ENCODE measurements at regions not wholly inside any gene's neighbourhood (a gene's known extent, or its start where the extent isn't known, plus 50 kb on each side); places are given as distances from the start of the nearest gene placed in this dataset.
A peak's percentile ranks its signal among the peaks of the same experiment; 100 is the strongest.

- H3K27me3 ChIP-seq (replicated peaks in 1 of 7): peaks cover 0 to 70% (median 8%) of the 10 kb centered on the region in 7 donors
- no peaks in the 10 kb centered on the region for H3K4me1 ChIP-seq
- no peaks in the 10 kb centered on the region for H3K9me3 ChIP-seq
- DNase-seq: no peak
- intact Hi-C loops (cut with DNase I; ENCODE audit: low total_unique reads): no loop called here
- no peaks in the 10 kb centered on the region for H3K36me3 ChIP-seq
- no peak overlapping the region for H3K4me3 ChIP-seq
- TF ChIP-seq POLR2A (IDR thresholded peaks at IDR 0.05): no peak
- TF ChIP-seq POLR2AphosphoS5 (IDR thresholded peaks at IDR 0.05): no peak
- no peak for TF ChIP-seq CTCF (IDR thresholded peaks at IDR 0.05 in 8 of 11, conservative IDR thresholded peaks at IDR 0.05 in 3 of 11)
- 68 to 84% (median 75%) methylated on average over 4 to 8 of the region's 10 CpGs for WGBS, 5 donors
- H3K27ac ChIP-seq: no peak overlapping the region
These were observed 197.2 kb downstream of the TEX29 start for GRCh38 chr13:111517641-111518010.

- Histone ChIP-seq H3K27ac (no peak overlapping the region), H3K27me3 (replicated peaks in 1 of 7) (peaks cover 0 to 66% (median 3%) of the 10 kb centered on the region in 7 donors), H3K36me3 (no peaks in the 10 kb centered on the region), H3K4me3 (no peak overlapping the region), H3K4me1 (no peaks in the 10 kb centered on the region), H3K9me3 (no peaks in the 10 kb centered on the region)
- TF ChIP-seq CTCF (IDR thresholded peaks at IDR 0.05 in 8 of 11, conservative IDR thresholded peaks at IDR 0.05 in 3 of 11) (no peak), POLR2AphosphoS5 (IDR thresholded peaks at IDR 0.05) (no peak), POLR2A (IDR thresholded peaks at IDR 0.05) (no peak)
- peak; percentile 32 for DNase-seq
- 79 to 86% (median 83%) methylated on average over 15 to 23 of the region's 24 CpGs for WGBS, 5 donors
- intact Hi-C loops (cut with DNase I; ENCODE audit: low total_unique reads): no loop called here
These were observed 197.8 kb downstream of the TEX29 start for GRCh38 chr13:111518161-111518792.

- WGBS, 5 donors: 65 to 86% (median 70%) methylated on average over 6 to 8 of the region's 8 CpGs
- no peaks in the 10 kb centered on the region for H3K4me1 ChIP-seq
- no peak overlapping the region for H3K4me3 ChIP-seq
- intact Hi-C loops (cut with DNase I; ENCODE audit: low total_unique reads): no loop called here
- DNase-seq: peak; percentile 54
- no peaks in the 10 kb centered on the region for H3K36me3 ChIP-seq
- TF ChIP-seq POLR2AphosphoS5 (IDR thresholded peaks at IDR 0.05) (no peak), CTCF (IDR thresholded peaks at IDR 0.05 in 8 of 11, conservative IDR thresholded peaks at IDR 0.05 in 3 of 11) (no peak), POLR2A (IDR thresholded peaks at IDR 0.05) (no peak)
- no peak overlapping the region for H3K27ac ChIP-seq
- H3K9me3 ChIP-seq: no peaks in the 10 kb centered on the region
- peaks cover 0 to 66% (median 3%) of the 10 kb centered on the region in 7 donors for H3K27me3 ChIP-seq (replicated peaks in 1 of 7)
These were observed 198.6 kb downstream of the TEX29 start for GRCh38 chr13:111519041-111519440.

GRCh38 chr13:111519490-111520170 is 199.2 kb downstream of the TEX29 start:
- H3K27me3 ChIP-seq (replicated peaks in 1 of 7): peaks cover 0 to 60% (median 3%) of the 10 kb centered on the region in 7 donors
- H3K9me3 ChIP-seq: no peaks in the 10 kb centered on the region
- intact Hi-C loops (cut with DNase I; ENCODE audit: low total_unique reads): no loop called here
- no peaks in the 10 kb centered on the region for H3K4me1 ChIP-seq
- H3K27ac ChIP-seq: no peak overlapping the region
- WGBS, 5 donors: 78 to 86% (median 85%) methylated on average over 22 to 25 of the region's 25 CpGs
- no peak for TF ChIP-seq CTCF (IDR thresholded peaks at IDR 0.05 in 8 of 11, conservative IDR thresholded peaks at IDR 0.05 in 3 of 11)
- no peak for TF ChIP-seq POLR2AphosphoS5 (IDR thresholded peaks at IDR 0.05)
- no peak for TF ChIP-seq POLR2A (IDR thresholded peaks at IDR 0.05)
- H3K4me3 ChIP-seq: no peak overlapping the region
- DNase-seq: peak; percentile 60
- no peaks in the 10 kb centered on the region for H3K36me3 ChIP-seq

Measured in spleen (tissue), 11 donors.